ENCODE measurements at regions not wholly inside any gene's neighbourhood (a gene's known extent, or its start where the extent isn't known, plus 50 kb on each side); places are given as distances from the start of the nearest gene placed in this dataset.
A peak's percentile ranks its signal among the peaks of the same experiment; 100 is the strongest.

DNA sequence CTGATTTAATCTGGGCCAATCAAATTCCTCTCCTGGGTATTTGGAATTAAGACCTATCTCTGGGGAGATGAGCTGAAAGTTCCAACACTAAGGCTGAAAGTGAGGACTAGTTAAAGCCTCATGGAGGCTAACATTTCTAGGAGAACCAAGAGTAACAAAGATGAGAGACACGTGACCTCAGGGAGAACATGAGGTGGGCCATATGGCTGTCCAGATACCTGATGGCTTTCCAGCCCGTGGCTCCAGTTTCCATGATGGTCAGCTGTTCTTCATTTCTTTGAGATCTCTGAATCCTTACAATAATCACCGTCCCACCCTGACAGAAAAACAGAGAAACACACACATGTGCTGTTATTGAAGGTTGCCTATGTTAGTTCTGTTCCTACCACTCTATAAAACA lies 66.1 kb downstream of the LEPR start:
- DNase-seq (ENCODE audit: low read depth), result no peak

DNA sequence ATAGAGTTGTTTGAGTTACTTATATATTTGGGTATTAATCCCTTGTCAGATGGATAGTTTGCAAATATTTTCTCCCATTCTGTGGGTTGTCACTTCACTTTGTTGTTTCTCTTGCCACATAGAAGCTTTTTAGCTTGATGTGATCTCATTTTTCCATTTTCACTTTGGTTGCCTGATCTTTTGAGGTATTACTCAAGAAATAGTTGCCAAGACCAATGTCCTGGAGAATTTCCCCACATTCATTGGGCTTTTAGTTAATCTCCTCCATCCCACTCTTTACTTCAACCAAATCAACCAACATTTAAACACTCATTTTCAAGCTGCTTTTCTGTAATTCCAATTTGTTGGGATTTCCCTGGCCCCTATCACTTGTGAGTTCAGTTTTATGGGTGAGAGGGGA lies 69.0 kb downstream of the LEPR start:
- DNase-seq (ENCODE audit: low read depth), result no peak

DNA sequence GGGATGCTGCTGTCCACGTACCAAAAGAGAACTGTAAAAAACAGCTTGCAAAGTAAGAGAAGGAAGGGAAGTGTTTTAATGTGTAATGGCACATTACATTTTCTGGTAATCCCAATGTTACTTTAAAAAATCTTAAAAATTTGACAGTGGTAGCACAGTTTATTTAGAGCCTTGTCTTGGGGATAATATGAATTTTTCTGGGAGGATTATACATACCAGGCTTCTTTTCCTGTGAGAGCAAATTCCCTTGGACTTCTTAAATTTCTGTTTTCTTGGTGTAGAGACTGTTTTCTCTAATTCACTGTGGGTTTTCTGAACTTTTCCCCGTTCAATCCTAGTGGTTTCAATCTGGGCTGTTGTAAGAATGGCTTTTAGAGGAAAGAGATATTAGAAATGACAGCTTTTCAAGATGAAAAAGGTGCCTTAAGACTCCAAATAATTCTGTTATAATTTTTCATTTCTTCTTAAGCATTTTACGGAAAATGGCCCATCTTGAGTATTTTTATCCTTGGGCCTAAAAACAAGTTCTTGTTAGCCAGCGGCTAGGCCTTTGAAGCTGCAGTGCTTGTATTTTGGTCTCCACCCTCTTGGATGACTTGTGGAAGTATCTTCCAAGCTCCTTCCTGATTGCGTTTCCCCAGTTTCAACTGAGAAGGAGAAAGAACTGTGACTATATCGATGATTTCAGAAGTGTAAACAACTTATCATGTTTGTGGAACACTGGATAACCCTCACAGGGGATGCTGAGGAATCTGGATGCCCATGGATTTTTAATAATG lies 70.0 kb downstream of the LEPR start:
- DNase-seq (ENCODE audit: low read depth), result no peak

DNA sequence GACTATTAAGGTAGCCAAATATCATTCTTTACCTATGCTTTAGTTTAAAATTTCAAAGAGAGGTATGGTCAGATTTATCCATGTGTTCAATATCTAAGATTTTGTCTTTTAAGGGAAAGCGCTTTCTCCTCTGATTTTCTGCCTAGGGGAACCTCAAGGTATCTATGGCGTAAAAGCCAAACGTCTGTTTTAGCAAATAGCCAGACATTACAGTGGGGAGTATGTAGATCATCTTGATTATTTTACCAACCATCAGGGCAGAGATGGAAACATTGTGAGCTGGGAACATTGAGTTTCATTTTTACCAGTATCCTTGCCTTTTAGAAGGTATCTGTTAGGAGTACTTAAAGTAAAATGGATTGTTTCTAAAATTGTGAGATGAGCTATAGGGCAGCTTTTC lies 71.0 kb downstream of the LEPR start:
- DNase-seq (ENCODE audit: low read depth), result no peak

DNA sequence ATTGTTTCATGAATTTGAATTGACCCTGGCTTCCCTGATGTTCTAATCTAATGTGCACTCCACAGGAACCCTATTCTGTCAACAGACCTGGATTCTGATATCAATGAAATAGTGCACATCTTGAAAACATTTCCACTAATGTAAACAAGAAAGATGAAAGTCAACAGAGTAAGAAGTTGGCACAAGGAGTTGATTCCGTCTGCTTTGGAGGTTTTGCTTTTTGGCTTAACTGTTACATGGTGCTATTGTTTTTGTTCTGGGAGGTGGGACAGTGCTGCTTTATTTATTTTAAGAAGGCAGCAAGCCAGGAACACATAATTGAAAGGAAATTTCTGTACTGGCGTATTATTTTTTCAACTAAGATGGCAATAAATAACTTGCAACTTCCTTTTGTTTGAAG lies 73.3 kb downstream of the LEPR start:
- no peak for DNase-seq (ENCODE audit: low read depth)

DNA sequence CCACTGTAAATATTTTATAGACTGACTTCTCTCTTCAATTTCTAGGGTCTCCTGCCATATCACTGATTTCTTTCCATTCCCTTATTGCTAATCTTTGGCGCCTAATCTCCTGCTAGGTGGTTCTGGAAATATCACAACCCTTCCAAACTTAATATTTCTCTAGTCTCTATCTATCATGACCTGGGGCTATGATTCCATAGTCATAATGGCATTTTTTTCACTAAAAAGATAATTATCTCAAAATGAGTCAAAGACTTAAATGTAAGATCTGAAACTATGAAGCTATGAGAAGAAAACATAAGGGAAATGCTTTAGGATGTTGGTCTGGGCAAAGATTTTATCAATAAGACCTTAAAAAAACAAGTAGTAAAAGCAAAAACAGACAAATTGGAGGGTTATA lies 74.2 kb downstream of the LEPR start:
- no peak for DNase-seq (ENCODE audit: low read depth)

DNA sequence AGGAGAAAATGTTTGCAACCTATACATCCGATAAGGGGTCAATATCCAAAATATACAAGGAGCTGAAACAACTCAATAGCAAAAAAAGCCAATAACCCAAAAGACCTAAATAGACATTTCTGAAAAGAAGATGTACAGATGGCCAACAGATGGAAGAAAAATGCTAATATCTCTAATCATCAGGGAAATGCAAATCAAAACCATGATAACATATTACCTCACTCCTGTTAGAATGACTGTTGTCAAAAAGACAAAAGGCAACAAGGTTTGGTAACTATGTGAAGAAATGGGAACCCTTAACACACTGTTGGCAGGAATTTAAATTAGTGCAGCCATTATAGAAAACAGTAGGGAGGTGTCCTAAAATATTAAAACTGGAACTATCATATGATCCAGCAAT lies 74.7 kb downstream of the LEPR start:
- no peak for DNase-seq (ENCODE audit: low read depth)

DNA sequence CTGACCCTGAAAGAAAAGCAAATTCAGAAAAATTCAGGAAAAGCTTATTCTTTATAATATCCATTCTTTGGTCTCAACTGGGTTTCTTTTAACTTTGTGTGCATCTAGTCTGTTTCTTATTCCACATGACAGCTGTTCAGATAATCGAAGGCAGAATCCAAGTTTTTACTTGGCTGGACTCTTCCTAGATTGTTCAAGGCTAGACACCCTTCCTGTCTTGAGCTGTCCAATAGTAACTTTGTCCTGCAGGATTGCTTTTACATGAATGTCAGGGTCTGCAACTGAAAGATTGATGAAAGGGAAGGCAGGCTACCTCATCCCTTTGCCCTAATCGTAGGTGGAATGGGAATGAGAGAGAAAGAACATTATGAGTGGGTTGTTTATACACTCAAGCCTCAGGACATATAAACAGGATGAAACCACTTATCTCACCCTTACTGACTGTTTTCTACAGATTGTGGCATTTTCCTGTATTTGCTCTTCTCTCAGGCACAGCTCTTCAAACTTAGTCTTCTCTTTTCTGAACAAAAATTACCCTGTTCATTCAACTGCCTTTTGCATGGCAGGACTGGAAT lies 76.9 kb downstream of the LEPR start:
- no peak for DNase-seq (ENCODE audit: low read depth)

DNA sequence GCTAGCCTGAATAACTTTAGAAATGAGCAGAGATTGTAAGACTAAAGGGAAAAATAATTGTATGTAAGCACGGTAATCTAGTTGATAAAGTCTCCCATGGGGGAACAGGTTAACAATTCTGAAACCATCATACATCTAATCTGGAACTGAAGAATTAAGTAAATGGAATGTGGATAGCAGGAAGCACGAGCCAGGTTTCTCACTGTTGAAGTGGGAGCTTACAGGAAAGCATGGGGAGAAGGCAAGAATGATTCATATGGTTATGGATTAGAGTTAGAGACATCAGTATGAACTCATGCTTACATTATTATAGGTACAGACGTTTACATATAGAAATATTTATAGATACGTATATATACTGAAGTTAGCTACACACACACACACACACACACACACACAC lies 83.0 kb downstream of the LEPR start:
- DNase-seq (ENCODE audit: low read depth), result peak; percentile 45

DNA sequence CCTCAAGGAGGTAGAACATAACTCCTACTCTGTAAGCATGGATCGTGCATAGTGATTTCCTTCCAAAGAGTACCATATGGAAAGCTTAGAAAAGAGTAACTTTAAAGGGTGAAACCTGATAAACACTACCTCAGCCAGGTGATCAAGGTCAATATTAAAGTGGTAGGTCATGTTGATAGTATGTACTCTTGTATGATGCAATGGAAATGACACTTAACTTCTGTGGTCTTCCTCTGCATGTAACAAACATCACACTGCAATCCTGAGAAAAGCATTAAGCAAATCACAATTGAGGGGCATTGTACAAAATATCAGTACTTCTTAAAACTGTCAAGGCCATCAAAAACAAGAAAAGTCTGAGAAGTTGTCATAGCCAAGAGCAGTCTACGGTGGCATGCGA lies 83.8 kb downstream of the LEPR start:
- DNase-seq (ENCODE audit: low read depth), result no peak

DNA sequence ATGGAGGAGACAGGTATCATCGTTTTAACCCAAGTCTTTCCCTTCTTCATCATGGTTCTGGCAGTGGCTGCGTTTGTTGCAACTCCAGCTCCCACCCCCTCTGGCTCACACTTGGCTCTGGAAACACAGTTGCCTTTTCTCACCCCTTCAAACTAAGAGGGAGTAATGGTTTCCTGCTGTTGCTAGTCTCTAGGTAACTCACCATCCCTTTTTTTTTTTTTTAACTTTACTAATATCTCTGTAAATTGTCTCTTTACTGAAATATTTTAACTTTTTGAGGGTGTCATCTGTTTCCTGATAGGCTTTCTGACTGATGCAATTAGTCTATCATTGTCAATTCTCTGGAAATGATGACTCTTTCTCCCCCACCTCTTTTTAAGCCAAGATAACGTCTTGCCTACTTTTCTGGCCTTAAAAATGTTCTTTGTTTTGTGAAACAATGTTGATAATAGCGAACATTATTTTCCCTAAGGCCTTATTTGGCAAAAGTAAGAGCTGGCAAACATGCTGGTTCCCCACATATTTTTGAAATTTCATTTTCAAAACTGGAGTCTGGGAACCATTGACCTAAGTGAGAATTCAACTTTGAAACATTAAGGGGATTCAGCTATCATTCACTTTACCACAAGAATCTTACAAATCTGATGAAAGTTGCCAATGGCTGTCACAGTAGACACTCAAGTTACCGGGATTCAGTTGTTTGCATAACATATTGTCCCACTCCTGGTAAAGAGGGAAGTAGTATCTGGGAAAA lies 85.3 kb downstream of the LEPR start:
- DNase-seq (ENCODE audit: low read depth), result no peak

DNA sequence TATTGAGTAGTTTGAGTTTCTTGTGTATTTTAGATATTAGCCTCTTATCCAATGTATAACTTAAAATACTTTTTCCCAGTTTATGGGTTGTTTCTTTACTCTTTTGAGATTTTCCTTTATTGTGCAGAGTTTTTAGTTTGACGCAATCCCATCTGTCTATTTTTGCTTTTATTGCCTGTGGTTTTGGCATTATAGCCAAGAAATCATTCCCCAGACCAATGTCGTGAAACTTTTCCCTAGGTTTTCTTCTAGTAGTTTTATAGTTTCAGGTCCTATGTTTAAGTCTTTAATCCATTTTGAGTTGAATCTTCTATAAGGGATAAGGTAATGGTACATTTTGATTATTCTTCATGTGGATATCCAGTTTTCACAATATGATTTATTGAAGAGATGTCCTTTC lies 87.6 kb downstream of the LEPR start:
- no peak for DNase-seq (ENCODE audit: low read depth)

DNA sequence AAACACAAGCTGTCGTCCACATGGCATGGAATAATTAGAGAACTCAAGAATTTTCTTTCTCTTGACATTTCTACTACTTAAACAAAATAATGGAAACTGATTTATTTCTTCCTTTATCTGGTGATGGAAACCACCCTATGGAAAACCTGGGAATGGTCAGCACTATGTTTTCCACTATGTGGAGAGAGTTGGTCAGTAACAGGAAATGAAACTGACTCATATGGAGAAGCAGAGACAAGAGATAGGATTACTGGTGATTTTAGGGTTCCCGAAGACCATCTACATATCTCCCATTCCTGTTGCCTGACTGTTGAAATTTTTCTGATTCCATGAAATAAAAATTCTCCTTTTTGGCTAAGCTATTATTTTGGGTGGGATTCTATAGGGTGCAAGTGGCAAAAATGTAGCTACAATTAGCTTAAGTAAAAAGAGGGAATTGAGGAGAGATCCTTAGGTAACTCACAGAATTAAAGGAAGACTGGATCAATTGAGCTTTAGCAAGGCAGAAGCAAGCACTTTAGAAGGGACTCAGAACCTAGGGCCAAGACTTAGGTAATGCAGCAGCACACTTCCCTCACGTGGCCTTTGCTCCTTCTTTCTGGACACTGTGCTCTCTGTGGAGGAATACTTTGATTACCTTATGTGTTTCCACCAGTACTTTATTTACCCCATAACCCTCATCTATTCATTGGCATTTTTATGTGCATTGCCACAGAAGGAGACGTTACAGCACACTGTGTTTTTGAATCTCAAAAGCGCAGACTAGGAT lies 89.6 kb downstream of the LEPR start:
- peak; percentile 65 for DNase-seq (ENCODE audit: low read depth)

DNA sequence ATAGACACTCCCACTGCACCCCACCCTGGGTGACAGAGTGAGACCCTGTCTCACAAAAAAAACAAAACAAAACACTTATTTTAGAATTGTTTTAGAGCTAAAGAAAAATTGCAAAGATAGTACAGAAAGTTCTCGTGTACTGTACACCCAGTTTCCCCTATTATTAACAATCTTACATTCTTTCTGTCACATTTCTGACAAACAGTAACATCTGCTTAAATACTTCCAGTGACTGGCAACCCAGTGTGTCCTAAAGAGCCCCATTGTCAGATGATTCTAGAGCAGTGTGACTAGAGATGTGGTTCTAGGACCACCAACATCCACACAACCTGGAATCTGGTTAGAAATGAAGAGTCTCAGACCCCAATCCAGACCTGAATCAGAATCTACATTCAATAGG lies 90.5 kb downstream of the LEPR start:
- no peak for DNase-seq (ENCODE audit: low read depth)

DNA sequence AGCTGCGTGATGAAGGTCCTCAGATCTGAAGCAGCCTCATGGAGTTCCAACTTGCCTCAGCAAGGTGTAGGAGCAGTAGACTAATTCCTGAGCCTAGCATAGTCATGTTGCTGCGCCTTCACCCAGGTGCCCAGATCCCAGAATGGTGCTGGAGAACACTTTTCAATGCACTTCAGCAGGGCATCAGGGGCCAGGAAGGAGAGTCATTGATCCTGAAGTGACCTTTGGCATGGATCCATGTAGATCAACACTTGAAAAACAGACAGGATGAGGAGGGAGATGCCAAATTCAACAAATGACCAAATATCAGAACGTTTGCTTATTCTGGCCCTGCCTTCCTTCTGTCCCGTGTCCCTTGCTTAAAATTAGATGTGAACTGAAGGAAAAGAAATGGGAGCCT lies 91.9 kb downstream of the LEPR start:
- DNase-seq (ENCODE audit: low read depth), result no peak

DNA sequence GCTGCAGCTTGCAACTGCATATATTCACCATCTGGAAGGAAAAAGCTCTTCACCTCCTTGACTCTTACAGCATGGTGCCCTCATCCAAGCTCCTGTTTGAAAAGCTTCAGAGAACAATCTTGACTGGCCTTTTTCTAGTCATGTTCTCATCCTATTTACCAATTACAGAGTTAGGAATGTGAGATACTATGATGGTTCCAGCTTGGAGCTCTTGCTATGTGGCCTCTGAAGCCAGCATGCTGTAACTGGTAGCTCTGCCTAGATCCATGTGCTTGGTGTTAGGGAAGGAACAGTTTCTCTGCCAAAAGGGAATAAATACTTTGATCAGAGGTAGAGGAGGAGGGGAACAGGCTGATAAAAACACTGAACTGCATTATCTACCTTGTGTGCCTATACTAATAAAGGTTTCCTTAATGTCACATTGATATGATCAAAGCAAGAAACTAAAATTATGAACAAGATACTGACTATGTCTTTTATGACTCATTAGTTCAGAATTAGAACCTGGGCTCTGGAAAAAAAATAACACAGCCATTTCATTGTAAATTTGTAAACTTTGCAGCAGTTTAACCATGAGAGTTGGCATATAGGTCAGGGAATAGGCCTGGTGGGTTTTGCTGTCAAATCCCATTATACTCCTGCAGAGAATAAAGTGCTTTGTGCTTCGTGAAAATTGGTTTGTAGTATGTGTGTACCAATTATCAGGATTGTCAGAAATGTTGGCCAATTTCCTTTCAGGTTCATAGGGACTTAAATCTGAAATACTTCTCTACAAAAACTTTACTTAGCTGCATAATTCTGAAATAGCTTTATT lies 92.7 kb downstream of the LEPR start:
- DNase-seq (ENCODE audit: low read depth), result no peak

DNA sequence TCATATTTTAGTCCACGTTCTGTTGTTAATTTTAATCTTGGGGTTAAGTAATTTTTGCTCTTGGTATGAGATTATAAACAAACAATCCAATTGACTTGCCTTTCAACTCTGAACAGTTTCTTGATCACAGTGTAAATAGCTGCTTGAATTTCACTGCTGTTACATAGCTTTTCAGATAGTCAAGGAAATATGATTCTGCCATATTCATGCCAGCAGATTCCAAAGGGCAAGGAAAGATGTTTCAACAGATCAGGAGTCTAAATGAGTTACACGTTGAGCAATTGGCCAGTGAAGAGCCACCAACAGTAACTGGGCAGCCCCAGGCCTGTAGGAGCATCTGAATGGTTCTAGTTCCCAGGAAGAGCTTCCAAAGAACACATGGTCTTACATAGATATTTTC lies 93.6 kb downstream of the LEPR start:
- DNase-seq (ENCODE audit: low read depth), result peak; percentile 46

DNA sequence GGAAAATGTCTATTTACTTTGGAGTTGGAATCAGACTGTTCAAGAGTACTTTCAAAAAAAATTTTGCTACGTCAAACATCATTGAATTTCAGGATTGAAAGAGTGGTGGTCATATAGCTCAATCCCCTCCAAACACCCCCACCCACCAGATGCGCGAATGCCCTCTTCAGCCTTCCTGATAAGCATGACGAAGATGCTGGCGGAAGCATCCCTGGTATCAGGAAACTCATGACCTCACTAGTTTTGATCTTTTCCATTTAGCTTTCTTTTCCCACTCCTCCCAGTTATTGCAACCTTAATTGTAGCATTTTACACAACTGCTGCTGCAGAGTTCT lies 104.4 kb downstream of the LEPR start:
- DNase-seq (ENCODE audit: low read depth), result no peak

DNA sequence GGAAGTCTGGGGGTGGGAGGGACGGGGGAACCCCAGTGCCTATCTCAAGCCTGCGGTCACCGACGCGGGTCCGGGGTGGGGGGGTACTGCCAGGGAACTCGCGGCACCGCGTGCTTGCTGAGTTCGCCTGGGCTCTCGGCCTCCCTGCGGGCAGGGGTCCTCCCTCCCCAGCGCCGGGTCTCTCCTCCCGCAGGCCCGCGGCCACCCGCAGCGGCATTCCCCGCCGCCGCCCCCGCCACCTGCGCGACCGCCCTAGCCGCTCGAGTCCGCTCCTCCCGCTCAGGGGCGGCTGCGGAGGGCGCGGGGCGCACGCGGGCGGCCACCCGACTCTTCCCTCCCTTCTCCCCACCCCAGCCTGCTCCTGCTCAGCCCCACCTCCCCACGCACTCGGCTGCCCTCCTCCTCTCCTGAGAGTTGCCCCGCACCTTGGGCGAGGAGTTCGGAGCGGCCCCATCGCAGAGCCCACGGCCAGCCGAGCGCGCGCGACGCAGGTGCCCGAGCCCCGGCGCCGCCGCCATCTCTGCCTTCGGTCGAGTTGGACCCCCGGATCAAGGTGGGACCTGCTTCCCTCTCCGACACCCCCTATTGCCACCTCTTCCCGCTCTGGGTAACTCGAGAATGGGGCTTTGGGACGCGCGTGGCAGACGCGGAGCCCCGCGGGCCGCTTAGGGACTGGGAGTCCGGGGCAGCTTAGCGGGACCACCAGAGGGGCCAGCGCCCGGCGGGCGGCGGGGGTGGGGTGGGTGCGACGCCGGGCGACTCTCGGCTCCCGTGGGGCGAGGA lies 105.0 kb downstream of the LEPR start:
- DNase-seq (ENCODE audit: low read depth), result peak; percentile 24

DNA sequence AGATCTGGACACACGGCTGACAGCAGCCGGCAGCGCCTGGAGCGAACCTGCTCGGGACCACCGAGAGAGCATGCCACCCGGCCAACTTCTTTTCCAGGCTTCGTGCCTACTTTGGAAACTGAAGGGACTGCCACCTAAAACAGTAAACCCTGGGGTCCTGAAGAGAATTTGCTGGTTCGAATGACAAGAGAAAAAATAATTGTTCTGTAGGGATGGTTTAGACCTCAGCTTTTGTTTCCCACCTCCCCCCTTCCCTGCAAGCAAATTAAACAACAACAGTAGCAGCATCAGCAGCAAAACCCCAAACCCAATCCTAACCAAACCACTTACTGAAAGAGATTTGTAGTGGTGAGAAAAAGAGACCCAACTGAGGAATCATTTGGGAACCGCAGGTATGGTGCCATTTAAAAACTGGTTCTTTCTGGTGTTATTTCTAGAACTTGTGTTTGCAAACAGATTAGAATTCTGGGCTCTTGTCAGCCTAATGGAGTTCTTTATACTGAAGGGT lies 105.6 kb downstream of the LEPR start:
- DNase-seq (ENCODE audit: low read depth), result no peak

DNA sequence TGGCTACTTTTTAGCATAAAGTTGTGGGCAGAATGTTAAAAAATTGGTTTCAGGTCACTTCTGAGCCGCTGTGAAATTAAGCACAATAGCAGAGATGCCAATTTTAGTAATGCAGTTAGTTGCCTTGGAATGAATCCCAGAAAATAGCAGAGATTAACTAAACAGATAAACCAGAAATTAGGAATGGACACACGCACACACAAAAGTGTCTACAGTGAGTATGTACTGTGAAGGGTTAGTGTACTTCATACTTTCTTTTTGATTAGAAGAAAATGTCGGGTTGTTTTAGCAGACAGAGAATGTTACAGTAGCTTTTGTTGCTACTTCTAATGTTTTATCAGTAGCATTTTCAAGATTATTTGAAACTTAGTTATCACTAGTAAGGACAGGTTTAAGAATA lies 106.7 kb downstream of the LEPR start:
- DNase-seq (ENCODE audit: low read depth), result peak; percentile 37

Measured in amniotic epithelial cell (primary cell).